ENCODE measurements at regions not wholly inside any gene's neighbourhood (a gene's known extent, or its start where the extent isn't known, plus 50 kb on each side); places are given as distances from the start of the nearest gene placed in this dataset.

DNA sequence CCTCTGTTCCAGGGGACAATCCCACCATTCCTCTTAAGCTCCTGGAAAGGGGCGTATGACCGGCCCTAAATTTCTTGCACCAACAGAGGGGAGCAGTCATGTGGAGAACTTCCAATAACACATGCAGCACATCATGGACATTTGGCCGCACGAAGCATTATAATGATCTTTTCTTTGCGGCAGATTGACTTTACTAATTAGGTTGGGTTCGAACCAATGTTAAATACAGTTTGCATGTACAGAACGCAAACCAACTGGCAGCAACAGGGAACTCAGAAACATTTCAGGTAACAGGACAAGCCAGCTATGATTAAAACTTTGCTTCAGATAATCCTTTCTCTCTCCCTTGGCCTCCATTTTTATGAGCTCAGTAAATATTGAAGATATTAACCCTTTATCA is 100.8 kb upstream of the ADPGK start:
- TF ChIP-seq, protein P1, sequence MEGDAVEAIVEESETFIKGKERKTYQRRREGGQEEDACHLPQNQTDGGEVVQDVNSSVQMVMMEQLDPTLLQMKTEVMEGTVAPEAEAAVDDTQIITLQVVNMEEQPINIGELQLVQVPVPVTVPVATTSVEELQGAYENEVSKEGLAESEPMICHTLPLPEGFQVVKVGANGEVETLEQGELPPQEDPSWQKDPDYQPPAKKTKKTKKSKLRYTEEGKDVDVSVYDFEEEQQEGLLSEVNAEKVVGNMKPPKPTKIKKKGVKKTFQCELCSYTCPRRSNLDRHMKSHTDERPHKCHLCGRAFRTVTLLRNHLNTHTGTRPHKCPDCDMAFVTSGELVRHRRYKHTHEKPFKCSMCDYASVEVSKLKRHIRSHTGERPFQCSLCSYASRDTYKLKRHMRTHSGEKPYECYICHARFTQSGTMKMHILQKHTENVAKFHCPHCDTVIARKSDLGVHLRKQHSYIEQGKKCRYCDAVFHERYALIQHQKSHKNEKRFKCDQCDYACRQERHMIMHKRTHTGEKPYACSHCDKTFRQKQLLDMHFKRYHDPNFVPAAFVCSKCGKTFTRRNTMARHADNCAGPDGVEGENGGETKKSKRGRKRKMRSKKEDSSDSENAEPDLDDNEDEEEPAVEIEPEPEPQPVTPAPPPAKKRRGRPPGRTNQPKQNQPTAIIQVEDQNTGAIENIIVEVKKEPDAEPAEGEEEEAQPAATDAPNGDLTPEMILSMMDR (IDR thresholded peaks at IDR 0.05), result no peak
- no peak for TF ChIP-seq POLR2A (IDR thresholded peaks at IDR 0.05)

Data from body of pancreas (tissue), 4 donors.